ENCODE measurements at regions not wholly inside any gene's neighbourhood (a gene's known extent, or its start where the extent isn't known, plus 50 kb on each side); places are given as distances from the start of the nearest gene placed in this dataset.

DNA sequence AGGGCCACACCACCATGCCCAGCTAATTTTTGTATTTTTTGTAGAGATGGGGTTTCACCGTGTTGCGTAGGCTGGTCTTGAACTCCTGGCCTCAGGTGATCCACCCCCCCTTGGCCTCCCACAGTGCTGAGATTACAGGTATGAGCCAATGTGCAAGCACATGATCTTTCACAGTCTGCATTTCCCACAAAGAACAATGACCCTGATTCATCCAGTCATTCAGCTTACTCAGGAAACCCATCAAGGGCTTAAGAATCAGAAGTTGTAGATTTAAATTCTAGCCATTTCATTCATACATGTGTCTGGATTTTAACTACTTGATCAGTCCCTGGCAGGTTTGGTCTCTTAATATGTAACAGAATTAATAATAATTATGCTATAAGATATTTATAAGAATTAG, 2065.7 kb downstream of the MRPL39 start:
- no peak for DNase-seq

DNA sequence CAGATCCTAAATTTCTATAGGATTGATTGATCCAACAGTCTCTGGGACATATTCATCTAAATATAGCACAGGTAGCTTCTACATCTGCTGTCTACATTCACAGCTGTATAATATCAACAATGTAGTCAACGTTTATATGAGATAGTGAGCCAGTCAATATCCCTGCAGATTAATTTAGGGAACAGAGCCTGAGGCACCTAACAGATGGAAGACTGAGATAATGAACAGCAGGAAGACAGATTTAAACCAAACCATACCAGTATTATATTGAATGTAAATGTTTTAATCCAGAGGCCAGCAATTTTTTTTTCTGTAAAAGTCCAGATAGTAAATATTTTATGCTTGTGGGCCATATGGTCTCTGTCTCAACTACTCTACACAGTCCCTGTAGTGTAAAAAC, 2072.4 kb downstream of the MRPL39 start:
- DNase-seq: no peak

DNA sequence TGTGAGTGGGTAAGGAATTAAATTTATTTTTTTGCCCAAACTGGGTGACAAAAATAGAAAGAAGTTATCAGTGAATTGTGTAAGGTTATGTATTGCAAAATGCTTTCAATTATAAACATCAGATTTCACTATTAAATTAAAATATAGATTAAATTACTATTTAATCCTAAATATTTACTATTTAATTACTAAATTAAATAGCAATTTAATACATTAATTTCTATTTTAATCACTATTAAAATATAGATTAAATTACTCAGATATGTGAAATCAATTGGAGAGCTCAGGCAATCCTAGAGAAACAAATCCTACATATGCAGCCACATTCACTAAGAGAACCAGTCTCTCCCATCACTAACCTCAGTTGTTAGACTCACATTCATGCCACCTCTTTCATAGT, 2075.8 kb downstream of the MRPL39 start:
- no peak for DNase-seq

DNA sequence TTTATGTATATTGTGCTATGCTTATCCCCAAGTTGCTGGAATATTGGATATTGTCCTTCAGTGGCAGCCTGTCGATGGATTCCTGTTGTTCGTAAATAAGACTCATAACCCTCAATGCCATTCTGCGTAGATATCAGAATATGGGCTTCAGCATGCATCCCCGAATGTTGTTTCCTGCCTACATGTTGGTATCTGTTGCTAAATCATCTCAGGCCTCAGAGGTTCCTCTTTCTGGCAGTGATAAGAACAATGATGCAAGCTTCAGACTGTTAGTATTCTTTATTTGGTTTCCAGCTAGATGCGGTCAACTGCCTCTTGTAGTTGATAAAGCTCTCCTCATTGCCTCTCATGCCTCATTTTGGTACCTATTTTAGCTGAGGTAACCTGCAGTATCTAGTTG, 2082.6 kb downstream of the MRPL39 start:
- no peak for DNase-seq

DNA sequence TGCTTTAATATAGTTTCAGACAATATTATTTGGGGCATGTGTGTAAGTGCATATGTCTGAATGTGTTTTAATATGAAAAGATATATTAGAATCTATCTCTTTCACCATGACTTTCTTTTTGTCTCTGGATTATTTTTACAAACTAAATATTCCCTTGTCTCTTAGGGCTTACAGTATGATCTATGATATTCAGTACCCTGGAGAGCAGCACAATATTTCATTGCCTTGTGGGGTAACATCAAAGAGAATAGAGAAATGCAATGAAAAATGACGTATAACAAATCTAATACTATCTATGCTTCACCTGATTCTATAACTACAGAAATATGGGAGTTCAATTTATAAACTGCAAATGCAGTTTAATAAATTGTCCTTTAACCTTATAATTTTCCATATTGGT, 2084.5 kb downstream of the MRPL39 start:
- DNase-seq: no peak

DNA sequence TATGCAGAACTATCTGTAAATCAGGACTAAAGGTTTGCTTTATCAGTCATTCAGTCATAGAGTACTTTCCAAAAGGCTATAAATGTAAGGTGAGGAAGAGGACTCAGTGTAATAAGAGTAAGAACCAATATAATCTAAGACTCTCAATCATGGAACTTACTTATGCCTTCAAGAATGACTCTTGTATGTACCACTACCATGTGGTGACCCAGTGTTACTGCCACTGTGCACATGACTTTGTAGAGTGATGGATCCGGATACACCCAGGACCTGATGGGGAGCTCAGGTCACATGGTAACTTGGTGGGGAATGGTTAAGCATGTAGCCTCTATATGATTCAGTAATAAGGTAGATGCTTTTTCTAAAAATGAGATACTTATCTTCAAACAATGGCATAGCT, 2099.8 kb downstream of the MRPL39 start:
- DNase-seq: no peak

DNA sequence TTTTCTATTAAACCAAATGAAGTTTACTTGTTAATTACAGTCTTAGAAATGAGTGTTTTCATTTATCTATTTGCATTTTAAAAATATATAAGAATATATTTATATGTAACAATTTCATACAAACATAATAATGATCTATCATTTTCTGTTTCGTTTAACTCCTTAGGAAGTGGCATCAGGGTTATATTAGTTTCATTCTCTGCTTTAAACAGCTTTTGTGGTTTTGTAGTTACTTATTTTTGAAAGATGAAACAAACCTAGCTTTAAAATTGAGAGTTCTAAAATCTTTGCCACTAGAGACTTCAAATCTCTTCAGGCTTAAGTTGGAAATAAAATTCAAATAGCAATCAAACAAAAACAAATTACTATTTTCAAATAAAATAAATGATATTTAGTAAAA, 2110.6 kb downstream of the MRPL39 start:
- no peak for DNase-seq

DNA sequence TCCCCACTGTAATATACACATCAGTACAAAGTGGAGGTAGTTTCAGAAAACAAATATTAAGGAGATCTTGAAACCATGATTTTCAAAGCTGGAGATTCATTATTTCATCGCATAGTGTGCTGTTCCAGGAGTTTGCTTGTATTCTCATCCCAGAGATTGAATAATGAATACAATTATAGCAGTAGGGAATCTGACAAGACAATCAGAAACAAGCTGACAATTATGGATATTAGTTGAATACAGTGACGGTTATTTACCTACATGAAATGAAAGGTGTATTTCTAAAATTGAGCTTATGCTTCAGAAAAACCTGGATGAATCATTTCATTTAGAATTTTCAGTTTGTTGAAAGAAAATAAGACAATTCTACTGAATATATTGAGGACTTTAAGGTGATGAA, 2119.0 kb downstream of the MRPL39 start:
- no peak for DNase-seq

DNA sequence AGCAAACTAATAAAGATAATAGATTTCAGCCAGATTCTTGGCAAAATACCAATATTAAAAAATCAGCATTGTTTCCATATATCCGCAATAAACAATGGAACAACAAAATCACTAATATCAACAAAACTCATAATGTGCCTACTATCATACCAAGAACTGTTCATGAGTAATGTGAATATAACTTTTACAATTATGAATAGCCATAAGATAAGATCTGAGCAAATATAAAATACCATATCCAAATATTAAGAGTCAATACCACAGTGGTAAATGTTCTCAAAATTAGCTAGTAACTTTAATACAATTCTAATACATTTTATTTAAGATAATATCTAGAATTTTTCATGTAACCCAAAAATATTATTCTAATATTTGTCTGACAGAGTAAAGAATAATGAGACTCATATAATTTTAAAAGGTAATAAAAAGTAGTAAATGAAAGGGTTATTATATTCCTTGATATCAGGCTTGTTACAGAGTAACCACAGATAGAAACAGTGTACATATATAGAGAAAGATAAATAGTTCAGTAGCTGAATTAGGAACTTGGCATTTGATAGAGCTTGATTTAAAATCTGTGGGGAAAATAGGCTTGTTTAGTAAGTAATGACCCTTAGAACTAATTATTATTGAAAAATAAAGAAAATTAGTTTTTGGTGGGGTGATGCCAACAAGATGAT, 2126.6 kb downstream of the MRPL39 start:
- no peak for DNase-seq

DNA sequence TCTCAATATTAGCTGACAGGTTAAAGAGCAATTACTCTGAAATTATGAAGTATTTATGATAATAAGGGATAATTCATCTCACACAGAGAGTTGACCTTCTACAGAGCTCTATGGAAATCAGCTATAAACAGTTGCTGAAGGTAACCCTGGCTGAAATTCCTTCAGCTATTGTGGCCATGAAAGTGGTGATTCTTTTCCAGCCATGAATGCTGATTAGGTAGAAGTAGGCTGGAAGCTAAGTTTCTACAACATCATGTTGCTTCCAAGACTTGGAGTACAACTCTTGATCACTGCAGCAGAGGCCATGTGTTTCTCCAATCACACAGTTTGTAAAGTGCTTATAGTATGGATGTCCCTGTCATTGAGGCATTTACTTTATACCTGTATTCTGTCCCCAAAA, 2128.9 kb downstream of the MRPL39 start:
- no peak for DNase-seq

DNA sequence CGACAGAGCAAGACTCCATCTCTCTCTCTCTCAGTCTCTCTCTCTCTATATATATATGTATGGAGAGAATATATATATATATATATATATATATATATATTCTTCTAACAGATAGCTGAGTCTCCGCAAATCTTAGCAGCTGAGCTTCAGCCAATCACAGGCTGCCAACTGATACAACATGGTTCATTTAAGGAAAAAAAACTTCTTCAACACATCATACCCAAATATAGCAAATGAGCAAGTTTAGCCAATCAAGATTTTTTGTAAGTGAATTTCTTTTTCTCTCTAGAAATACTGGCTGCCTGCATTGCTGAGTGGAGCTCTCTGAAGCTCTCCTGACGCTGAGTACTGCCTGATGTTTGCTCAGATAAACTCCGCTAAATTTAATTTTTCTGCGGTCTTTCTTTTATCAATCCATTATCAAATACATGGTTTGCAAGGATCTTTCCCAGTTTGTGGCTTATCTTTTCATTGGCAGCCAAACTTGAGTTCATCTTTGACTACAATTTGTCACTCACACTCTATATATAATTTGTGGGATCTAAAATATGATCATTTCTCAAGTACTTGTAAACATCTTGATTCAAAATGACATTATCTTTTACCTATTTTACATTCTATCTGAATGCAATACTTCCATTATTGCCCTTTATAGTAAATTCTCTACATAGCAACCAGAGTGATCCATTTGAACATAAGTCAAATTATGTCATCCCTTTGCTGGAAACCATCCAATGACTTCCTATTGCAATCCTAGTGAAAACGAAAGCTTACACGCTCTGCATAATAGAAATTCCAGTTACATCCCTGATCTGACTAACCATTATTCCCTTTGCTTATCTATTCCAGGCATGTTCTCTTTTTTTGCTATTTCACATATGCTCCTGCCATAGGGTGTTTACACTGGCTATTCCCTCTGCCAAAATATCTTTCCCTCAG, 2131.7 kb downstream of the MRPL39 start:
- DNase-seq: no peak

DNA sequence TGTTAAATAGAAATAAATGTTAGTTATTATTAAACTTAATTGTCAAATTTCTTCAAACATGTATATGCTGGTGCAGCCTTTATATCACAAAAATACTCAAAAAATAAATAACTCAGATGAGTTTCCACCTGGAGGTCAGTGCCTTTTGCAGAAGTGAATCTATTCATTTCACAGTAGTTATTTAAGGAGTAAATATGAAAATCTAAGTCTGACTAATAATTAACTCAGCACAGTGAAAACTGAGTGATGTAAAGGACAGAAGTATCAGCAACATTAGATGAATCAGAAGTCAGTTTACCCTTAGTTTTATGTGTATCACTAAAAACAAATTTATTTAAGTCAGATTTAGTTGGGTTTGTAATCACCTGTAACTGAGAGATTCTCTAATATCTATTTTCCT, 2135.4 kb downstream of the MRPL39 start:
- DNase-seq: no peak

DNA sequence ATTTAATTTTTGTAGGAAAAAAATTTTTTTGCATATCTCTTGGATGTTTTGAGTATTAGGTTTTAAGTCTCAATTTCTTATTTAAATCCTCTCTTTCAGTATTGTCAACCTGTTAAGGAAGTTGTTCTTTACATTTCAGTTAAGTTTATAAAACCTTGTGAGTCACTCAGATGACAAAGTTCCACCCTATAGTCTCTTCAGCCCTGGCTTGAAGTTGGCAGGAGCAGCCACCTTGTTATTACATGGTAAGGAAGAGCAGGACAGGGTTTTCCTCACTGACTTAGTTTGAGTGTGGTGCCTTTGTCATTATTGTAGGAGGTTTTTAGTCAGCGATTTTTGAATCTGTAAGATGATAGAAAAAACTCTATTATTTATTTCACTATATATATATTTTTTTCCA, 2143.9 kb downstream of the MRPL39 start:
- DNase-seq: no peak

DNA sequence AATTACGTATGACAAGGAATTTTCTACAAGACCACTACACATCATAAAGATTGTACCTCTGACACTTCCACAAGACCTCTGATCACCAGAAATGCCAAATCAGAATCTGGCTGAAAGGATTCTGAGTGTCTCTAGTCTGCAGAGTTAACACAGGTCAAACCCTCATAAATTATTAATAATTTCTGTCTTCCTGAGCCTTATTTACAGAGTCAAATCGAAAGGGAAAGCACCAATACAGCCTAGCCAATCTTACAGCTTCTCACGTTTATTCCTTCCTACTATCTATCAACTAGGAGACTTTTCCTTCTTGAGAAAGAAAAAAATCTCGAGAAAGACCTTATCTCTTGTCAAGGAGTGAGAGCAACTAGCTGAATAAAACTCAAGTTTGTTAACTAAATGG, 2151.6 kb downstream of the MRPL39 start:
- no peak for DNase-seq

DNA sequence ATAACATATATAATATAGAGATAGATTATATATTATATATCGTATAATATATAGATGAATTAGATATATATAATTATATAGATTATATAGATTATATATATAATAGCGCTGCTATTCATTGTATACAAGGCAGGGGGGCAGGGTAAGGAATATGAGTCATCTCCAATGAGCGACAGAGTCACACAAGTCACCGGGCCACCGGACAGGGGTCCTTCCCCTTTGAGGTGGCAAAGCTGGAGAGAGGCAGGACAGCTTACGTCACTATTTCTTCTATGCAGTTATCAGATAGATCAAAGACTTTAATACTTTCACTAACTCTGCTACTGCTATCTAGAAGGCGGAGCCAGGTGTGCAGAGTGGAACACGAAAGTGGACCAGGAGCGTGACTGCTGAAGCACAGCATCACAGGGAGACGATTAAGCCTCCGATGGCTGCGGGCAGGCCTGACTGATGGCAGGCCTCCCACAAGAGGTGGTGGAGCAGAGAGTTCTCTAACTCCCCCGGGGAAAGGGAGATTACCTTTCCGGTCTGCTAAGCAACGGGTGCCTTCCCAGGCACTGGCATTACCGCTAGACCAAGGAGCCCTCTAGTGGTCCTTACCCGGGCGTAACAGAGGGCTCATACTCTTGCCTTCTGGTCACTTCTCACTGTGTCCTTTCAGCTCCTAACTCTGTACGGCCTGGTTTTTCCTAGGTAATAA, 2154.7 kb downstream of the MRPL39 start:
- DNase-seq: no peak

DNA sequence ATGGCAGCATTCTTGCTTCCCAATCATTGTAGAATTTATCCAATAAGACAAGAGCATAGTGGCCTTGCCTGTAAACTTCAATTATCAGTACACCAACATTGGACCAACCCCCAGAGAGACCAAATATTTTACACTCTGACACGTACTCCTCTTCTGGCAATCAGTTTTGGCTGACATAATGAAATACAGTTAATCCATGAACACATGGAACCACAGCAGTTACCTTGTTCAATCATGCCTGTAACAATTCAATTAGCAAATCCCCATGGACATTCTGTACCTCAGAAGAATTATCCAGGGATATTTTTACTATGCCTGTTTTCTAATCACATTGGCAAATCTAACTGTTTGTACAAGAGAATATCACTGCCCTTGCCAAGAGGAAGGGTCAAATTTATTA, 2162.0 kb downstream of the MRPL39 start:
- DNase-seq: no peak

DNA sequence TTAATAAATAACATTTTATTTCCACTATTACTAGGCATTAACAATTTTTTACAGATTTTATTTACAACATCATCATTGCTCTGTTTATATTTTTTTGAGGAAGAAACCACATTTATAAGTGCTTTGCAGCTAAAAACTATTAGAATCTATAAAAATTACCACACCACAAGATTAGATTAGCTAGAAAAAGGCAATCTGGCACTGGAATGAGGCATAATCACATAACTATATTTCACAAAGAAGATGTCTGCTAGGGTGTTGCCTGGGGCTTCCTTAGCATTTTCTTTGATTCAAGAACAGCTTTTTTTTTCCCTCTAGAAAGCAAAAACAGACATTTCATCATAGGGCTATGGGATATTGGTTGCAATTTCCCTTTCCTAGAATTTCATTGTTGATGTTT, 2169.2 kb downstream of the MRPL39 start:
- no peak for DNase-seq

DNA sequence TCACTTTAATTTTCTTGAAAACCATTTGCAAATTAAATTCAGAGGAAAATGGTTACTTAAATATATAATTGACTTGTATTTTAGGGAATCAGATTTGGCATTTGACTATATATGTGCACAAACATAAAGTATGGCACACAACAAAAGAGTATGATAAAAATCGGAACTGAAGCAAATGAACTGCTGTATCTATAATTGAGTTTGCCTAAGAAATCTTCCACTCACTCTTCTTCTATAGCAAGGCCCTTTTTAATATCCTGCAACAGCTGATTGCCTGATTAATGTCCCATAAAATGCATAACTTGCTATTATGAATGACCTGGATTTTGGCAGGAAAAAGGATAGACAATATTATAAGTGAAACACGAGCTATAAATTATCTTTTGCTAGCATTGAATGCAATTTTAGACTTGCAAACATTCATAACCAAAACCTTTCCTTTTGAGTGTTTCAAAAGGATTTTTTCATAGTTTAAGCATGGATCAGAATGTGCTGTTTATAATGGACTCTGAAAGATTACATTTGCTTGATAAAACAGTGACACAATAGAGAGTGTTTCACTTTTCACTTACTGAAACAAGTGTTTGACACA, 2204.3 kb downstream of the MRPL39 start:
- no peak for DNase-seq

DNA sequence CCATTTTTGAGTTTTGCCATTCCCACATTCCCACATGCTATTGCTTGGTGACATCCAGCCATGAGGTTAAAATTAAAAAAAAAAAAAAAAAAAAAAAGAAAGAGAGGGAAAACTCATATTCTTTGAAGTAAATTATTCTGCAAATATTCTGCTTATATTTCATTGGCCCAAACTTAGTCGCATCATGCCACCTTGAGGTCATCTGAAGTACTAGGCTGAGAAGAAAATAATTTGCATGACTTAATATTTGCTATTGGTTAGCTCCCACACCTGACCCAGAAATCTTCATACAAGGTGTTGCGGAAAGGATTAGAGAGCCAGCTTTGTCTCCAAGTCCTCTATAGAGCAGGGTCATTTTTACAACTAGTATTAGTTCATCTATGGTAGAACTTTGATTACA, 2206.0 kb downstream of the MRPL39 start:
- no peak for DNase-seq

DNA sequence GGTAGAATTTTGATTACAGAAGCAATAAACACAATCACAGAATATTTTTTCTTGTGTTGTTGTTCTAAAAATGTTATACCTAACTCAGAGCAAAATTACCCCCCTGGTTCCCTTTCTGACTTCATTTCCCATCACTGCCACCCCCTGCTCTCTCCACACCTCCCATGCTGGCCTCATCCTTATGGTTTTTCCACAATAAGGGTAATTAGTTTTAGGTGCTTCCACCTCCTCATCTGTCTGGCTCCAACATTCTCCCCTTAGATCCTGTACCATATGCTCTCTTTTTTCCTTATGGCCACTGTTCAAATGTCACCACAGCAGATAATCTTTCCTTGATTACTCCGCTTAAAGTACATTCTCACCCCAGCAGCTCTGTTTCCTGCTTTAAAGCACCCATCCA, 2208.6 kb downstream of the MRPL39 start:
- no peak for DNase-seq

DNA sequence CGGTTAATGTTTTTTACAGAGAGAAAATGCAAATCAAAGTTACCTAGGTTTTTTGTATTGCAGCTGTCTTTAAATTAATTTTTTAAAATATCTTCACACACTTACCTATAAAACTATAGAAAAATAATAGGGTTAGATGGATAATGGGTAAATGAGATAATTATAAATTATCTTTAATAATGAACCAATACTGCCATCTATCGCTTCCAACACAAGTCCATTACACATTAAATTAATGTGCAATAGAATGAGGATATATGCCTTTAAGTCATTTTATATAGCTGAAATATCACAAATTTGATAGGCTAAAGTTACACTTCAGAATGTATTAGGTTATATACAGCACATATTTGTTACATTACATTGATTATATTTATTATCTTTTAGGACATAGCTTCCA, 2212.8 kb downstream of the MRPL39 start:
- no peak for DNase-seq

DNA sequence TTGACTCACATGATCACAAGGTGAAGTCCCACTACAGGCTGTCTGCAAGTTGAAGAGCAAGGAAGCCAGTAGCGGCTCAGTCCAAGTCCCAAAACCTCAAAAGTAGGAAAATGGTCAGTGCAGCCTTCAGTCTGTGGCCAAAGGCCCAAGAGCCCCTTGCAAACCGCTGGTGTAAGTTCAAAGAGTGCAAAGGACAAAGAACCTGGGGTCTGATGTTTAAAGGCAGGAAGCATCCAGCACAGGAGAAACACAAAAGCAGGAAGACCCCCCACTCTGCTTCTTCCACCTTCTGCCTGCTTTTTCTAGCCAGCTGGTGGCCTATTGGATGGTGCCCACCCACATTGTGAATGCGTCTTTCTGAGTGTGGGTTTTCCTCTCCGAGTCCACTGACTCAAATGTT, 2222.6 kb downstream of the MRPL39 start:
- DNase-seq: no peak

DNA sequence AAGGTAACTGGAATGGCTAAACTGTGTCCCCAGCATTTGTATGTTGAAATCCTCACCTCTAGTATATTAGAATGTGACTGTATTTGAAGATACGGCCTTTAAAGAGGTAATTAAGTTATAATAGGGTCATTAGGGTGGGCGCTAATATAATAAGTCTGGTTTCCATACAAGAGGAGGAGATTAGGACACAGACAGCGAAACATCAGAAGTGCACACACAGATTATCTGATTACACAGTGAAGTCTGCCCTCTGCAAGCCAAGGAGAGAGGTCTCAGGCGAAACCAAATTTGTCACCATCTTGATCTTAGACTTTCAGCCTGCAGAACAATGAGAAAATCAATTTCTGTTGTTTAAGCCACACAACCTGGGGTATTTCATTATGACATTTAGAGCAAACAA, 2233.1 kb downstream of the MRPL39 start:
- DNase-seq: no peak

All from central memory CD4-positive, alpha-beta T cell (primary cell).